H9 (cell line): ENCODE measurements at regions not wholly inside any gene's neighbourhood (a gene's known extent, or its start where the extent isn't known, plus 50 kb on each side); places are given as distances from the start of the nearest gene placed in this dataset.

Experiments
- DNase-seq: peaks from one replicate; pipeline ENCODE4 v3.0.0-alpha.2; 2017
- H2AFZ ChIP-seq: one replicate; pipeline ENCODE4 v1.6.1; 2013; ENCODE audit warnings: mild to moderate bottlenecking, low read length, control low read depth, moderate library complexity
- H2AK5ac ChIP-seq: 2 replicates; pipeline ENCODE4 v1.6.1; 2013; ENCODE audit warnings: low read length, control low read depth, mixed read lengths; ENCODE audit not compliant: insufficient read length
- H2BK120ac ChIP-seq: one replicate; pipeline ENCODE4 v1.6.1; 2013; ENCODE audit warnings: low read depth, mild to moderate bottlenecking, low read length, control low read depth, inconsistent platforms; ENCODE audit not compliant: poor library complexity, severe bottlenecking
- H2BK12ac ChIP-seq: 2 replicates; pipeline ENCODE4 v1.6.1; 2013; ENCODE audit warnings: low read length, control low read depth, mixed read lengths, low read depth; ENCODE audit not compliant: insufficient read length
- H2BK15ac ChIP-seq: 2 replicates; pipeline ENCODE4 v1.6.1; 2013; ENCODE audit warnings: low read depth, low read length, control low read depth
- H2BK20ac ChIP-seq: one replicate; pipeline ENCODE4 v1.6.1; 2013; ENCODE audit warnings: low read depth, mild to moderate bottlenecking, low read length, control low read depth, inconsistent platforms; ENCODE audit not compliant: poor library complexity, severe bottlenecking
- H2BK5ac ChIP-seq: 2 replicates; pipeline ENCODE4 v1.6.1; 2013; ENCODE audit warnings: low read length, control low read depth, mixed read lengths; ENCODE audit not compliant: insufficient read length
- H3K14ac ChIP-seq: 2 replicates; pipeline ENCODE4 v1.6.1; 2013; ENCODE audit warnings: low read length, control low read depth; ENCODE audit not compliant: insufficient read depth
- H3K18ac ChIP-seq: 2 replicates; pipeline ENCODE4 v1.6.1; 2013; ENCODE audit warnings: low read depth, mild to moderate bottlenecking, mixed read lengths, low read length, control low read depth; ENCODE audit not compliant: insufficient read length
- H3K23ac ChIP-seq: 2 replicates; pipeline ENCODE4 v1.6.1; 2013; ENCODE audit warnings: low read length, control low read depth, mixed read lengths, low read depth; ENCODE audit not compliant: insufficient read length
- H3K23me2 ChIP-seq: 2 replicates; pipeline ENCODE4 v1.6.1; 2013; ENCODE audit warnings: low read depth, mild to moderate bottlenecking, mixed read lengths, low read length, control low read depth; ENCODE audit not compliant: insufficient read length, poor library complexity, severe bottlenecking
- H3K27ac ChIP-seq: 2 replicates; pipeline ENCODE4 v1.5.1; 2013; ENCODE audit warnings: low read length, control low read depth, mixed read lengths, low read depth; ENCODE audit not compliant: insufficient read length
- H3K27me3 ChIP-seq: 2 replicates; pipeline ENCODE4 v1.6.1; 2013; ENCODE audit warnings: low read length, control low read depth, inconsistent platforms; ENCODE audit not compliant: insufficient read depth
- H3K4ac ChIP-seq: 2 replicates; pipeline ENCODE4 v1.6.1; 2013; ENCODE audit warnings: low read depth, mild to moderate bottlenecking, control low read depth, inconsistent platforms, low read length, moderate library complexity
- H3K4me1 ChIP-seq: 2 replicates; pipeline ENCODE4 v1.6.1; 2013; ENCODE audit warnings: low read length, control low read depth, inconsistent platforms; ENCODE audit not compliant: insufficient read depth
- H3K4me2 ChIP-seq: 2 replicates; pipeline ENCODE4 v1.6.1; 2013; ENCODE audit warnings: low read length, control low read depth, mixed read lengths; ENCODE audit not compliant: insufficient read length, insufficient read depth
- H3K56ac ChIP-seq: 2 replicates; pipeline ENCODE4 v1.6.1; 2013; ENCODE audit warnings: low read depth, mild to moderate bottlenecking, mixed read lengths, low read length, control low read depth; ENCODE audit not compliant: insufficient read length
- H3K79me1 ChIP-seq: 2 replicates; pipeline ENCODE4 v1.6.1; 2013; ENCODE audit warnings: low read depth, mild to moderate bottlenecking, moderate library complexity, low read length, control low read depth, inconsistent platforms; ENCODE audit not compliant: insufficient read depth, poor library complexity, severe bottlenecking
- H3K79me2 ChIP-seq: 2 replicates; pipeline ENCODE4 v1.6.1; 2013; ENCODE audit warnings: low read length, control low read depth, inconsistent platforms; ENCODE audit not compliant: insufficient read depth
- H3K9ac ChIP-seq: 2 replicates; pipeline ENCODE4 v1.6.1; 2013; ENCODE audit warnings: low read length, control low read depth, mixed read lengths; ENCODE audit not compliant: insufficient read length; ENCODE audit errors: extremely low read depth
- H3K9me3 ChIP-seq: one replicate; pipeline ENCODE4 v1.6.1; 2013; ENCODE audit warnings: low read depth, low read length, inconsistent platforms; ENCODE audit not compliant: control insufficient read depth
- H3T11ph ChIP-seq: one replicate; pipeline ENCODE4 v1.6.1; 2013; ENCODE audit warnings: mild to moderate bottlenecking, low read length, control low read depth, inconsistent platforms
- H4K20me1 ChIP-seq: one replicate; pipeline ENCODE4 v1.6.1; 2013; ENCODE audit not compliant: control insufficient read depth, insufficient read length, insufficient read depth
- H4K5ac ChIP-seq: 2 replicates; pipeline ENCODE4 v1.6.1; 2013; ENCODE audit warnings: low read depth, mild to moderate bottlenecking, mixed read lengths, low read length, control low read depth; ENCODE audit not compliant: insufficient read length
- H4K8ac ChIP-seq: replicated peaks from 2 replicates; pipeline ENCODE4 v1.6.1; 2013; ENCODE audit warnings: low read length, control low read depth, mixed read lengths, low read depth; ENCODE audit not compliant: insufficient read length
- H4K91ac ChIP-seq: 2 replicates; pipeline ENCODE4 v1.6.1; 2013; ENCODE audit warnings: low read depth, mild to moderate bottlenecking, moderate library complexity, mixed read lengths, low read length, control low read depth; ENCODE audit not compliant: insufficient read length
- H3K27ac Mint-ChIP-seq, 3 experiments: 2 replicates in 2 of 3; 3 replicates in 1 of 3; pipeline ENCODE4 v1.8.0; 2020 to 2021; ENCODE audit warnings: mixed read lengths in 3 of 3, mild to moderate bottlenecking in 1 of 3, moderate library complexity in 1 of 3
- H3K27me3 Mint-ChIP-seq: 2 replicates; pipeline ENCODE4 v1.8.0; 2021; ENCODE audit warnings: low read depth, mild to moderate bottlenecking, moderate library complexity, mixed read lengths
- H3K36me3 Mint-ChIP-seq, 3 experiments: 2 replicates in 2 of 3; 3 replicates in 1 of 3; pipeline ENCODE4 v1.8.0; 2020 to 2021; ENCODE audit warnings: low read depth in 3 of 3, mixed read lengths in 3 of 3; ENCODE audit not compliant: insufficient read depth in 1 of 3
- H3K4me1 Mint-ChIP-seq, 2 experiments: 2 replicates each; pipeline ENCODE4 v1.8.0; 2020; ENCODE audit warnings: mixed read lengths in 2 of 2
- H3K4me3 Mint-ChIP-seq, 2 experiments: 2 replicates in 1 of 2; 3 replicates in 1 of 2; pipeline ENCODE4 v1.8.0; 2020 to 2021; ENCODE audit warnings: mild to moderate bottlenecking in 2 of 2, mixed read lengths in 2 of 2, moderate library complexity in 1 of 2
- H3K9me3 Mint-ChIP-seq, 2 experiments: 2 replicates in 1 of 2; 3 replicates in 1 of 2; pipeline ENCODE4 v1.8.0; 2020; ENCODE audit warnings: mild to moderate bottlenecking in 2 of 2, mixed read lengths in 2 of 2, moderate library complexity in 1 of 2
- WGBS: extraction: QIAGEN DNeasy Blood & Tissue Kit; methylation state at CpG from one replicate; pipeline ENCODE4 v1.1.7; 2013; ENCODE audit warnings: missing lambda C conversion rate, low lambda C conversion rate, mixed read lengths; ENCODE audit not compliant: insufficient read length; ENCODE audit errors: extremely low coverage; 5-methylcytosine and 5-hydroxymethylcytosine counted together
- TF ChIP-seq, protein P1 (sequence below): fragments of 200-600 bp; sonication (generic); conservative IDR thresholded peaks from 3 replicates; pipeline ENCODE4 v1.8.0; 2021; ENCODE audit warnings: antibody characterized with exemption, mild to moderate bottlenecking

DNA sequence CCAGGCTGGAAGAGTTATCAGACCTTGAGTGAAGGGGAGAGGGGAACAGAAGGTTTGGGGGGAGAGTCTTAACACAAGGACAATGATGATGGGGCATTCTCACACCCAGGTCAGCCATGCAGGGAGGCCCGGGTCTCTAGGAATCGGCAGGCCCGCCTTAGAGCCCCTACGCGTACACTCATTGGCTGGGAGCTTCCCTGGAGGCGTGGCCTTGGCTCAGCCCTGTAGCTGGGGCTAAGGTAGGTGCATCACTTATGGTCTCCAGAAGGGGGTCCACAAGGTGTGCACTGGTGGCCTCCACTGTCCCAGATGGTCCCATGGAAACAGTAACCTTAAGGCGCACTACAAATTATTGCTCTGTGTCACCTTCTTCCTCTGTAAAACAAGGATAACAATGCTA is 660.1 kb downstream of the MED13L start:
- no peak overlapping the region for H3K4ac ChIP-seq
- no peak overlapping the region for H3K27ac ChIP-seq
- no CpG with 5 or more reads among the region's 7 CpGs for WGBS
- Mint-ChIP-seq H3K27ac (no peak overlapping the region), H3K27me3 (peaks cover 3% of the 10 kb centered on the region), H3K4me1 (peaks cover 0 to 7% of the 10 kb centered on the region in 2 experiments; a peak in 2 of 4 replicates), H3K4me3 (no peak overlapping the region), H3K36me3 (peaks cover 0 to 4% (median 0%) of the 10 kb centered on the region in 3 experiments; a peak in 1 of 7 replicates), H3K9me3 (peaks cover 0 to 5% of the 10 kb centered on the region in 2 experiments; a peak in 2 of 5 replicates)
- no peak overlapping the region for H4K91ac ChIP-seq
- TF ChIP-seq, protein P1, sequence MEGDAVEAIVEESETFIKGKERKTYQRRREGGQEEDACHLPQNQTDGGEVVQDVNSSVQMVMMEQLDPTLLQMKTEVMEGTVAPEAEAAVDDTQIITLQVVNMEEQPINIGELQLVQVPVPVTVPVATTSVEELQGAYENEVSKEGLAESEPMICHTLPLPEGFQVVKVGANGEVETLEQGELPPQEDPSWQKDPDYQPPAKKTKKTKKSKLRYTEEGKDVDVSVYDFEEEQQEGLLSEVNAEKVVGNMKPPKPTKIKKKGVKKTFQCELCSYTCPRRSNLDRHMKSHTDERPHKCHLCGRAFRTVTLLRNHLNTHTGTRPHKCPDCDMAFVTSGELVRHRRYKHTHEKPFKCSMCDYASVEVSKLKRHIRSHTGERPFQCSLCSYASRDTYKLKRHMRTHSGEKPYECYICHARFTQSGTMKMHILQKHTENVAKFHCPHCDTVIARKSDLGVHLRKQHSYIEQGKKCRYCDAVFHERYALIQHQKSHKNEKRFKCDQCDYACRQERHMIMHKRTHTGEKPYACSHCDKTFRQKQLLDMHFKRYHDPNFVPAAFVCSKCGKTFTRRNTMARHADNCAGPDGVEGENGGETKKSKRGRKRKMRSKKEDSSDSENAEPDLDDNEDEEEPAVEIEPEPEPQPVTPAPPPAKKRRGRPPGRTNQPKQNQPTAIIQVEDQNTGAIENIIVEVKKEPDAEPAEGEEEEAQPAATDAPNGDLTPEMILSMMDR = peak; percentile 29; the same call in 2 of the 3 replicates
- no peak overlapping the region for H3K18ac ChIP-seq
- no peak overlapping the region for H3K4me2 ChIP-seq
- H3K23me2 ChIP-seq = no peaks in the 10 kb centered on the region
- H2BK5ac ChIP-seq = no peak overlapping the region
- no peak overlapping the region for H3K14ac ChIP-seq
- no peak overlapping the region for H2BK120ac ChIP-seq
- no peak overlapping the region for H2AFZ ChIP-seq
- no peak overlapping the region for H2BK12ac ChIP-seq
- H4K20me1 ChIP-seq = no peaks in the 10 kb centered on the region
- no peaks in the 10 kb centered on the region for H3K27me3 ChIP-seq
- no peaks in the 10 kb centered on the region for H3K79me1 ChIP-seq
- no peaks in the 10 kb centered on the region for H3K79me2 ChIP-seq
- H3K4me1 ChIP-seq = no peaks in the 10 kb centered on the region
- no peak overlapping the region for H2AK5ac ChIP-seq
- H2BK15ac ChIP-seq = no peak overlapping the region
- no peak overlapping the region for H4K5ac ChIP-seq
- H3K23ac ChIP-seq = no peak overlapping the region
- DNase-seq = peak; percentile 79
- no peak overlapping the region for H3K9ac ChIP-seq
- H4K8ac ChIP-seq = no peak overlapping the region
- no peaks in the 10 kb centered on the region for H3K9me3 ChIP-seq
- H2BK20ac ChIP-seq = no peak overlapping the region
- H3K56ac ChIP-seq = no peak overlapping the region
- H3T11ph ChIP-seq = no peak overlapping the region
